ENCODE measurements at regions not wholly inside any gene's neighbourhood (a gene's known extent, or its start where the extent isn't known, plus 50 kb on each side); places are given as distances from the start of the nearest gene placed in this dataset.

GRCh38 chr5:128669803-128670202, 131.8 kb upstream of the FBN2 start:
- TF ChIP-seq CTCF (conservative IDR thresholded peaks at IDR 0.05; ENCODE audit: low read length) (no peak), EZH2phosphoT487 (IDR thresholded peaks at IDR 0.05; ENCODE audit: borderline replicate concordance, low read depth, low read length) (no peak)
